GM19468 (cell line): ENCODE measurements at regions not wholly inside any gene's neighbourhood (a gene's known extent, or its start where the extent isn't known, plus 50 kb on each side); places are given as distances from the start of the nearest gene placed in this dataset.

ENCODE experiments used
- ATAC-seq: cut with Tn5 transposase; IDR thresholded peaks from one replicate; pipeline ENCODE4 v1.9.1; 2021; ENCODE audit warnings: mild to moderate bottlenecking, moderate library complexity, moderate number of reproducible peaks; ENCODE audit not compliant: unreplicated experiment; ENCODE audit errors: extremely low read depth

GRCh38 chr4:19152264-19152663 lies 1099.4 kb upstream of the SLIT2 start:
- no peak for ATAC-seq

- ATAC-seq, result no peak
These were observed 1100.0 kb upstream of the SLIT2 start for GRCh38 chr4:19151684-19152083.

DNA sequence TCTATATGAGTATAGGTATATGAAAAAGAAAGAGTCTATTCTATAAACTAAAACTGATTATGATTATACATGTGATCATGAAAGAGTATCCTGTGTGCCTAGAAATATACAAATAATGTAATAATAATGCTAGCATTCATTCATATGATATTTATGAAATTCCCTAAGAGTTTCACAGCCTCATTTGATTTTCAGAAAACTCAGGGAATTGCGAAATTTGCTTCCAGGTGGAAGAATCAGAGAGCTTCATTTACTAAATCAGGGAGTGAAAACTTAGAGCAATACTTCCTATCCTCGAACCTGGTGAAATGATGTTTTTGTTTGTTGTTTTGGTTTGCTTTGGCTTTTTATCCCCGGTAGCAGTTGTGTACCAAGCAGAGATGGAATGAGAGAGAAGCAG lies 1105.7 kb upstream of the SLIT2 start:
- ATAC-seq, result no peak

GRCh38 chr4:19135895-19136633 lies 1114.5 kb upstream of the LCORL start:
- ATAC-seq, result no peak

DNA sequence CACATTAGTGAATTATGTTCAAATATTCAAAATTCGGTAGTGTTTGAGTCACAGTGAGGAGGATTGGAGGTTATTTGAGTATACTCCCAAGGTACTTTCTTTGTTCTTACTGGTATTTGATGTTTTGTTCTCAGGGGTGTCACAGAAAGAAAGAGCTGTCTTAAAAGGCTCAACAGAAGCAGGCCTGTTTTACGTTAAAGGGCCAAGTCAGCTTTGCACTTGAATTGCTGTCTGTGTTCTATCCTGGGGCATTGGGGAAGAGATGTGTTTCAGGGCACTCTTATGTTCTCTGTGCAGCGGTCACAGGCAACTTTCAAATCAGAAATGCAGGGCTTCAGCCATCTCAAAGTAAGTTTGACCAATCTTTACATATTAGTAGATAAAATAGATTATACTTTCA lies 1113.1 kb upstream of the LCORL start:
- no peak for ATAC-seq

GRCh38 chr4:19133315-19133714 lies 1111.8 kb upstream of the LCORL start:
- no peak for ATAC-seq

DNA sequence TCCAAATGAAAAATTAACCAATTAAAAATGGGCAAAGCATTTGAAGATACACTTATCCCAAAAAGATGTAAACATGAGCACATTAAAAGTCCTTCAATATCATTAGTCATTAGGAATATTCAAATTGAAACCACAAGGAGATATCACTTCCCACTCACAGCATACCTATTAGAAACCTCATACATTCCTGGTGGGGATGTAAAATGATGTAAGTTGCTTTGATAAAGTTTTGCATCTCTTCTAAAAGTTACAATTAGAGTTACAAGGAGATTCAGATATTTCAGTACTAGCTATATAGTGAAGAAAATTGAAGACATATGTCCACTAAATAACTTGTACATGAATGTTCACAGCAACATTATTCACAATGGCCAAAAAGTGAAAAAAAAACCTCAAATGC lies 1109.3 kb upstream of the LCORL start:
- no peak for ATAC-seq

GRCh38 chr4:19128176-19128575 lies 1106.6 kb upstream of the LCORL start:
- no peak for ATAC-seq

- ATAC-seq, result no peak
These were observed 1105.3 kb upstream of the LCORL start for GRCh38 chr4:19126903-19127302.

DNA sequence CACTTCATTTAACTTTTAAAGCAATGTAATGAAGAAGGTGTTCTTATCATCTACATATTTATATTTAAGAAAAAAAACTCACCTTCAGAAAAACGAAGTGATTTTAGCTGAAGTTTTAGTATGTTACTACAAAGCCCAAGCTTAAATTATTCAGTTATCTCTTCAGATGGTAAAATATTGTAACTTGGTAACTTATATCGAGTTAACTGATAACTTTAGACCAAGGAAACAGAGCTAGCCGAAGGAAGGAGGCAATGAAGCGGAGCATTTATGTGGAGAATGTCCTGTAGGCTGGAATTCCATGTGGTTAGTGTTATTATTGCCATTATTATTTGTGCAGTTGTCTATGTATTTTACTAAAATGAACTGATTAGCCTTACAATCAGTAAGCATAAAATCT lies 1102.1 kb upstream of the LCORL start:
- ATAC-seq, result no peak

GRCh38 chr4:19119904-19120560 lies 1098.5 kb upstream of the LCORL start:
- no peak for ATAC-seq

GRCh38 chr4:19117022-19117421 lies 1095.5 kb upstream of the LCORL start:
- ATAC-seq, result no peak

GRCh38 chr4:19104176-19104575 lies 1082.6 kb upstream of the LCORL start:
- no peak for ATAC-seq

DNA sequence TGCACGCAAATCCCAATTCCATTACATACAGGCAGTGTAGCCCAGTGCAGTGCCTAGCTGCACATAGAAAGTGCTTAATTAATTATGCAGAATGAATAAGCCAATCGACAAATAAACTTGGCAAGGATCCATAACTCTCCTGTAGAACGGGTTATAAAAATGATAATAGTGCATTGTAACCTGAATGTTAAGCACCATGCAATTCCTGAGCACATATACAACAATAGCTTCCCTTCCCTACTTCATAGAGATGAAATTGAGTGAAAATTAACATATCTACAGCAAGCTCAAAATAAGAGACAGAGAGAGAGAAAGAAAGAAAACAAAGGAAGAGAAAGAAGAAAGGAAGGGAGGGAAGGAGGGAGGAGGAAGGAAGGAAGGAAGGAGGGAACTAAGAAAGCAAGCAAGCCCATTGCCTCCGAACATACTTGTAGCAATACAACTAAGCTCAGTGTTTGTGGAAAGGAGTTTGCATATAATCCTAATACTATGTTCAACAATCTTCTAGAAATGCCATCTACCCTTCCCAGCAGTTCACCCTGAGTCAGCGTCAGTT lies 1074.0 kb upstream of the LCORL start:
- ATAC-seq, result no peak

GRCh38 chr4:19093951-19094350 lies 1072.4 kb upstream of the LCORL start:
- no peak for ATAC-seq

- ATAC-seq, result no peak
These were observed 1071.2 kb upstream of the LCORL start for GRCh38 chr4:19092797-19093196.

- no peak for ATAC-seq
These were observed 1052.5 kb upstream of the LCORL start for GRCh38 chr4:19074036-19074435.

- ATAC-seq, result no peak
These were observed 1042.1 kb upstream of the LCORL start for GRCh38 chr4:19063662-19064061.

DNA sequence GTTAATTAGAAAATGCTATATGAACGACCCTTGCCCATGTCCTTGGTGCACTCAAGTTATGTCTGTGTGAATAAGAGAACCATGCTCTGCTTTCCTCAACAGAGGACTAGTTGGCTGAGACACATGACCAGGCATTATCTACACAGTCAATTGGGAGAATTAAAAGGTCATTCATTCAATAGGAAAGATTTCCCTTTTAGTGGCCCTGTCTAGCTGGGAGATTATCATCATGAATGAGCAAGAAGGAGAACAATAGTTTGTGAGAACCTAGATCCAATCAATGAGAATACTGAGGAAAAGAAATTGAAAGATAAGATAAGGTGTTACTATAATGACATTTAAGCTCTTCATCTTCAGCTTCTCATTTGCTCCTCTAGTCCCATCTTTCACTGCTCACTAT lies 1033.4 kb upstream of the LCORL start:
- ATAC-seq, result no peak

- no peak for ATAC-seq
These were observed 1030.3 kb upstream of the LCORL start for GRCh38 chr4:19051831-19052230.

DNA sequence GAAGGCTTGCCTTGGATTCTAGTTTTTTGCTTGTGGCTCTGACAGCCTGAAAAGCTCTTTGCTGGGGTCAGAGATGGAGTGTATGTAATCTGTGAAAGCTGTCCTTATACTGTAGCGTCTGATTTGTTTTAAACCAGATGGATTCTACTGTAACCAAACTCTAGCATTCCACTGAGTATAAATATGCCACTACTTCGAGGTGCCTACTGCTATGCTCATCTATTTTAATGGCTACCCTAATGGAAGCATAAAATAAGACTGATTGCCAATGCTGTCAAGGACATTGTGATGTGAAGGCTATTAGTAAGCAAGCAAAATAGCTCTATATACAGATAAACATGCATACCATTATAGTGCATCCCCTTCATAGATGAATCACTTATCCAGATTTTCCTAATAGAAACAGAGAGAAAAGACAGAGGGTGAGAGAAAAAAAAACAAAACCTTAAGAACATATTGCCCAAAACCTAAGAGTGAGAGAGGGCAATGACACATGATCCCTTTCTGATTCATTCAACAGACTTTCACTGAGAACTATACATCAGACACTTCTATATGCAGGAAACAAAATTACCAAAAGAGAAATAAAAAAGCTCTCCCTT lies 1025.8 kb upstream of the LCORL start:
- no peak for ATAC-seq
